PC-9 (cell line): ENCODE measurements at regions not wholly inside any gene's neighbourhood (a gene's known extent, or its start where the extent isn't known, plus 50 kb on each side); places are given as distances from the start of the nearest gene placed in this dataset.

Source experiments
- BruUV-seq: library from RNA; stranded (reverse); fragments of 400-500 nt; replicated peaks from 2 replicates; lab custom pipeline; 2021; lab: Mats Ljungman, UMichigan
- CTCF ChIA-PET: fragments of 300-600 bp; sonication (Branson Sonifier 250); formaldehyde crosslinking; loops from one replicate; lab custom pipeline; 2022; ENCODE audit warnings: antibody characterized with exemption; lab: Charles Lee
- POLR2A ChIA-PET: fragments of 300-600 bp; sonication (Branson Sonifier 250); formaldehyde crosslinking; loops from one replicate; lab custom pipeline; 2022; ENCODE audit warnings: antibody characterized with exemption; ENCODE audit not compliant: unreplicated experiment; lab: Charles Lee
- DNase-seq, 2 experiments: peaks; one replicate each; pipeline versions ENCODE4 v3.0.0 to v3.0.0-alpha.2; 2015 to 2022; ENCODE audit warnings: mixed read lengths in 1 of 2
- H2AFZ ChIP-seq: fragments of 200-600 bp; sonication (generic); 2 replicates; pipeline ENCODE4 v1.8.1; 2017; ENCODE audit warnings: antibody characterized with exemption
- H3F3A ChIP-seq: fragments of 200-600 bp; sonication (generic); 2 replicates; pipeline ENCODE4 v1.8.1; 2017; ENCODE audit warnings: antibody characterized with exemption, mild to moderate bottlenecking, low read depth; ENCODE audit not compliant: insufficient read depth
- H3K27ac ChIP-seq: fragments of 200-600 bp; sonication (generic); 2 replicates; pipeline ENCODE4 v1.6.1; 2016; ENCODE audit warnings: mixed run types
- H3K27me3 ChIP-seq: fragments of 200-600 bp; sonication (generic); 2 replicates; pipeline ENCODE4 v1.6.1; 2016; ENCODE audit warnings: low read depth, mixed run types; ENCODE audit not compliant: insufficient read depth
- H3K36me3 ChIP-seq: fragments of 200-600 bp; sonication (generic); 2 replicates; pipeline ENCODE4 v1.6.1; 2016; ENCODE audit warnings: low read depth, mixed run types
- H3K4me1 ChIP-seq: fragments of 200-600 bp; sonication (generic); replicated peaks from 2 replicates; pipeline ENCODE4 v1.6.1; 2016; ENCODE audit warnings: mixed run types; ENCODE audit not compliant: insufficient read depth
- H3K4me2 ChIP-seq: fragments of 200-600 bp; sonication (generic); 2 replicates; pipeline ENCODE4 v1.6.1; 2017; ENCODE audit warnings: mixed run types
- H3K4me3 ChIP-seq: fragments of 200-600 bp; sonication (generic); 2 replicates; pipeline ENCODE4 v1.6.1; 2016; ENCODE audit warnings: mixed run types
- H3K79me2 ChIP-seq: fragments of 200-600 bp; sonication (generic); 2 replicates; pipeline ENCODE4 v1.6.1; 2017; ENCODE audit warnings: low read depth, mixed run types
- H3K9me2 ChIP-seq: fragments of 200-600 bp; sonication (generic); 2 replicates; pipeline ENCODE4 v1.8.1; 2017; ENCODE audit warnings: mild to moderate bottlenecking; ENCODE audit not compliant: insufficient read depth
- H3K9me3 ChIP-seq: fragments of 200-600 bp; sonication (generic); 2 replicates; pipeline ENCODE4 v1.8.1; 2016; ENCODE audit warnings: low read depth; ENCODE audit not compliant: insufficient read depth
- H4K20me1 ChIP-seq: fragments of 200-600 bp; sonication (generic); 2 replicates; pipeline ENCODE4 v1.8.1; 2017; ENCODE audit not compliant: insufficient read depth
- CTCF ChIP-seq: fragments of 200-600 bp; sonication (generic); conservative IDR thresholded peaks from 2 replicates; pipeline ENCODE4 v1.6.1; 2017; ENCODE audit warnings: mixed run types, antibody characterized with exemption, mild to moderate bottlenecking, moderate library complexity
- EZH2 ChIP-seq: fragments of 200-600 bp; sonication (generic); IDR thresholded peaks from 2 replicates; pipeline ENCODE4 v1.8.0; 2017; ENCODE audit warnings: antibody characterized with exemption, low read depth
- intact Hi-C: fragments of 100-400 bp; cut with micrococcal nuclease; formaldehyde crosslinking; loops from one replicate; pipeline ENCODE4 v1.10.0; 2022; ENCODE audit not compliant: unreplicated experiment

GRCh38 chr2:22199994-22200393 is 1076.2 kb downstream of the TDRD15 start:
- Histone ChIP-seq H3K4me1 (no peaks in the 10 kb centered on the region), H3K4me3 (no peak overlapping the region), H2AFZ (no peak overlapping the region), H3K79me2 (no peaks in the 10 kb centered on the region), H3K27me3 (no peaks in the 10 kb centered on the region), H3K36me3 (no peaks in the 10 kb centered on the region), H3K9me3 (no peaks in the 10 kb centered on the region), H3K4me2 (no peak overlapping the region), H4K20me1 (no peaks in the 10 kb centered on the region), H3K9me2 (no peaks in the 10 kb centered on the region), H3F3A (no peaks in the 10 kb centered on the region), H3K27ac (no peak overlapping the region)
- intact Hi-C loops = no loop called here
- CTCF ChIA-PET = no interaction called here
- POLR2A ChIA-PET = no interaction called here
- no peak for DNase-seq
- no TSS peak for BruUV-seq
- no peak for TF ChIP-seq EZH2
- no peak for TF ChIP-seq CTCF

GRCh38 chr2:22209545-22209944 is 1085.8 kb downstream of the TDRD15 start:
- H3K4me2 ChIP-seq = no peak overlapping the region
- no peaks in the 10 kb centered on the region for H3K79me2 ChIP-seq
- no peak overlapping the region for H3K4me3 ChIP-seq
- H3F3A ChIP-seq = no peaks in the 10 kb centered on the region
- no TSS peak for BruUV-seq
- H3K9me2 ChIP-seq = no peaks in the 10 kb centered on the region
- intact Hi-C loops = no loop called here
- H3K36me3 ChIP-seq = no peaks in the 10 kb centered on the region
- TF ChIP-seq CTCF = no peak
- no peak for TF ChIP-seq EZH2
- H3K27me3 ChIP-seq = no peaks in the 10 kb centered on the region
- no peaks in the 10 kb centered on the region for H4K20me1 ChIP-seq
- no peaks in the 10 kb centered on the region for H3K4me1 ChIP-seq
- ChIA-PET CTCF (no interaction called here), POLR2A (no interaction called here)
- no peak overlapping the region for H3K27ac ChIP-seq
- H3K9me3 ChIP-seq = no peaks in the 10 kb centered on the region
- no peak for DNase-seq
- H2AFZ ChIP-seq = no peak overlapping the region

GRCh38 chr2:22213237-22213636 is 1089.5 kb downstream of the TDRD15 start:
- Histone ChIP-seq H3K4me2 (no peak overlapping the region), H3K27ac (no peak overlapping the region), H2AFZ (no peak overlapping the region), H3K27me3 (peaks cover 11% of the 10 kb centered on the region; the same call in 1 of the 2 replicates), H3K4me3 (no peak overlapping the region), H4K20me1 (no peaks in the 10 kb centered on the region), H3K36me3 (no peaks in the 10 kb centered on the region), H3K9me3 (no peaks in the 10 kb centered on the region), H3F3A (no peaks in the 10 kb centered on the region), H3K79me2 (no peaks in the 10 kb centered on the region), H3K9me2 (no peaks in the 10 kb centered on the region), H3K4me1 (no peaks in the 10 kb centered on the region)
- TF ChIP-seq EZH2 (no peak), CTCF (no peak)
- ChIA-PET CTCF (no interaction called here), POLR2A (no interaction called here)
- no peak for DNase-seq
- BruUV-seq = no TSS peak
- intact Hi-C loops = no loop called here
